Neural crest cell (in vitro differentiated cells): ENCODE measurements at regions not wholly inside any gene's neighbourhood (a gene's known extent, or its start where the extent isn't known, plus 50 kb on each side); places are given as distances from the start of the nearest gene placed in this dataset.

Experiments
- DNase-seq: peaks from one replicate; pipeline ENCODE4 v3.0.0; 2021; ENCODE audit warnings: low read depth, mixed read lengths, low spot score
- H3K27ac Mint-ChIP-seq: one replicate; pipeline ENCODE4 v1.8.0; 2021; ENCODE audit warnings: mild to moderate bottlenecking, mixed read lengths; ENCODE audit not compliant: unreplicated experiment
- H3K27me3 Mint-ChIP-seq: 2 replicates; pipeline ENCODE4 v1.8.0; 2021; ENCODE audit warnings: low read depth, mild to moderate bottlenecking, mixed read lengths
- H3K36me3 Mint-ChIP-seq: 2 replicates; pipeline ENCODE4 v1.8.0; 2021; ENCODE audit warnings: low read depth, mild to moderate bottlenecking, mixed read lengths
- H3K4me1 Mint-ChIP-seq: 2 replicates; pipeline ENCODE4 v1.8.0; 2021; ENCODE audit warnings: mixed read lengths
- H3K4me3 Mint-ChIP-seq: one replicate; pipeline ENCODE4 v1.8.0; 2021; ENCODE audit warnings: mild to moderate bottlenecking, mixed read lengths
- H3K9me3 Mint-ChIP-seq: 2 replicates; pipeline ENCODE4 v1.8.0; 2021; ENCODE audit warnings: mixed read lengths
- TF ChIP-seq, protein P1 (sequence below): fragments of 200-600 bp; sonication (generic); conservative IDR thresholded peaks from 2 replicates; pipeline ENCODE4 v1.5.0; 2021; ENCODE audit warnings: antibody characterized with exemption, mild to moderate bottlenecking

DNA sequence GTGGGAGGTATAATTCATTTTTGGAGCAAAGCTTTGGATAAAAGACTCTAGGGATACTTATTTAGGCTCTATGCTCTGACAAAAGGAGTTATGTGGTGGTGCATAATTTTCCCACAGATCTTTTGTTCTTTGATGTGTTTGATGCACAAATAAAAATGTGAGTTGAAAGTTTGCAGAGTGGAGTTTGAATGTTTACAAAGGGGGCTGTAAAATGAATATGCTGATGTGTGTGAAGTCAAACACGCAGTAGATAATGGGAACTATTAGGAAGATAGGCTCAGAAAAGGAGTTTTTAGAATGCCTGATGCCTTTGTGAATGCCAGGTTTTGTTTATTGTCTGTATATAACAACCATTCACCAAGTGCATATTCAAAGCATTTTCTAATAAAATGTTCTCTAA lies 545.0 kb upstream of the EPHA7 start:
- Mint-ChIP-seq H3K27ac (peak overlapping the region; percentile 16), H3K27me3 (no peaks in the 10 kb centered on the region), H3K36me3 (no peaks in the 10 kb centered on the region), H3K9me3 (no peaks in the 10 kb centered on the region), H3K4me3 (no peak overlapping the region), H3K4me1 (peaks cover 10% of the 10 kb centered on the region)
- no peak for DNase-seq
- TF ChIP-seq, protein P1, sequence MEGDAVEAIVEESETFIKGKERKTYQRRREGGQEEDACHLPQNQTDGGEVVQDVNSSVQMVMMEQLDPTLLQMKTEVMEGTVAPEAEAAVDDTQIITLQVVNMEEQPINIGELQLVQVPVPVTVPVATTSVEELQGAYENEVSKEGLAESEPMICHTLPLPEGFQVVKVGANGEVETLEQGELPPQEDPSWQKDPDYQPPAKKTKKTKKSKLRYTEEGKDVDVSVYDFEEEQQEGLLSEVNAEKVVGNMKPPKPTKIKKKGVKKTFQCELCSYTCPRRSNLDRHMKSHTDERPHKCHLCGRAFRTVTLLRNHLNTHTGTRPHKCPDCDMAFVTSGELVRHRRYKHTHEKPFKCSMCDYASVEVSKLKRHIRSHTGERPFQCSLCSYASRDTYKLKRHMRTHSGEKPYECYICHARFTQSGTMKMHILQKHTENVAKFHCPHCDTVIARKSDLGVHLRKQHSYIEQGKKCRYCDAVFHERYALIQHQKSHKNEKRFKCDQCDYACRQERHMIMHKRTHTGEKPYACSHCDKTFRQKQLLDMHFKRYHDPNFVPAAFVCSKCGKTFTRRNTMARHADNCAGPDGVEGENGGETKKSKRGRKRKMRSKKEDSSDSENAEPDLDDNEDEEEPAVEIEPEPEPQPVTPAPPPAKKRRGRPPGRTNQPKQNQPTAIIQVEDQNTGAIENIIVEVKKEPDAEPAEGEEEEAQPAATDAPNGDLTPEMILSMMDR, result no peak

DNA sequence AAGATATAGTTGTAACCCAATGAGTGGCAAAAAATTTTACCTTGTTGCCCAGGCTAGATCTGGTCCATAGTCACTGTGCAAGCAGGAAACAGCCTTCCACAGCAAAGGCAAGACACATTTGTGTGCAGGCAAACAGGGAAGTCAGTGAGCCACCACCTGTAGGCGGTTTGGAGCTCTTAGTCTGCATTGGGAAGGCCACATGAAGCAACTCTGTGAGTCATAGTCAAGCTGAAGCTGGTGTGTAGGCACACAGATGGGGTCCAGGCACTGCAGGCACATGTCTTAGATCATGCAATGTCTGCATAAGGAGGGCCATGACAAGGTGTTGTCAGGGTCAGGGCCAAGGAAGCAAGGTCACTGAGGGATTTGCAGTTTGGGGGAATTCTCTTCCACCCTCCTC lies 543.2 kb upstream of the EPHA7 start:
- TF ChIP-seq, protein P1, result no peak
- H3K36me3 Mint-ChIP-seq, result no peaks in the 10 kb centered on the region
- H3K27me3 Mint-ChIP-seq, result no peaks in the 10 kb centered on the region
- H3K4me3 Mint-ChIP-seq, result no peak overlapping the region
- no peak overlapping the region for H3K27ac Mint-ChIP-seq
- no peak for DNase-seq
- no peaks in the 10 kb centered on the region for H3K9me3 Mint-ChIP-seq
- peaks cover 10% of the 10 kb centered on the region for H3K4me1 Mint-ChIP-seq

DNA sequence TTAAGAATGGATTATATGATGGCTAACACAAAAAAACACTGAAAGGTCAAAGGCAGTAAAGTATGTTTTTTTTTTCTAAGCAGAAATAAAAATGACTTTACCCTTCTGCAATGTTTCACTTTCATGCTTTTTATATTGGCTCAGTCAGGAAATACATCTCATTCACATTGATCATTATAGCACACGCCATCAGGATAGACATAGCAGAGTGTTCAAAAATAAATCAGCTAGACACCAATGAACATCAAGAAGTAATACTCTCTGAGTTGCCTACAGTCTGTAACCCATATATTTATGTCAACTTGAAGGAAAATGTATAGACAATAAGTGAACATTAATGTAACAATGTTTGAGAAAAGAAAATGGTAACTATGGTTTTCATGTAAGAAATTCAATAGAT lies 535.2 kb upstream of the EPHA7 start:
- Mint-ChIP-seq H3K9me3 (no peaks in the 10 kb centered on the region), H3K4me1 (no peaks in the 10 kb centered on the region), H3K36me3 (no peaks in the 10 kb centered on the region), H3K27me3 (no peaks in the 10 kb centered on the region), H3K27ac (no peak overlapping the region), H3K4me3 (no peak overlapping the region)
- DNase-seq, result no peak
- TF ChIP-seq, protein P1, result no peak

DNA sequence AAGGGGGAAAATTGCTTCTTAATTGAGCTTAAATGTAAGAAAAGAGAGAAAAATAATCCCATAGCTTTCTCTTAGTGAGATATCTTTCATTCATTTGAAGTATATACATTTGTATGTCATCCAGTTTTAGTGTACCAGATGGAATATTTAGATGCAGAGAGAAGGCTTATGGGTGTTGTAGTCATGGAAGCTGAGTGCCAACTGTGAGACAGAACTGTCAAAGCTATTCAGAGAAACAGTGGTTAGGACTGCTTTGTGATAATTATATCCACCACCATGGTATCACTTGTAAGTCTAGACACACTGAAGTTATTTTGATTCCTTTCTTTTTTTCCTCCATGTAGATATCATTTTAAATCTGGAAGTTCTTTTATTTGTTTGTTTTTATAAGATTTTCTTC lies 524.3 kb upstream of the EPHA7 start:
- Mint-ChIP-seq H3K4me3 (no peak overlapping the region), H3K36me3 (no peaks in the 10 kb centered on the region), H3K27ac (no peak overlapping the region), H3K27me3 (no peaks in the 10 kb centered on the region), H3K4me1 (no peaks in the 10 kb centered on the region), H3K9me3 (peaks cover 3% of the 10 kb centered on the region)
- TF ChIP-seq, protein P1, result no peak
- no peak for DNase-seq

DNA sequence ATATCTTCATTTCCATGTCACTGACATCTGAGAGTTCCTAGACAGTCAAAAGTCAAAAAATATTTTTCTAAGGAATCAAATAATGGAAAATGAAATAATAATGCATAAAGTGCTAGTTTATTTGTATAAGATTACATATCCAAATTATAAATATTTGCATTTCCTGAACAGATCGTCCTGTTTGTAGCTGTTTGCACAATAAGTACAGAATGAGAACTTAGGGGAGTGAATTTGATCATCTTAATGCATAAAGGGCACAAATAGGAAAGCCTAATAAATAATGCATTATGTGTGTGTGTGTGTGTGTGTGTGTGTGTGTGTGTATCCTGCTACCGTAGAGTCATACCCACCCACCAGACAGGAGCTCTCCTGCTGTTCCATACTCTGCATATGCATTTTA lies 521.0 kb upstream of the EPHA7 start:
- Mint-ChIP-seq H3K4me3 (no peak overlapping the region), H3K4me1 (no peaks in the 10 kb centered on the region), H3K36me3 (no peaks in the 10 kb centered on the region), H3K9me3 (peaks cover 3% of the 10 kb centered on the region), H3K27me3 (no peaks in the 10 kb centered on the region), H3K27ac (no peak overlapping the region)
- DNase-seq, result no peak
- TF ChIP-seq, protein P1, result no peak

DNA sequence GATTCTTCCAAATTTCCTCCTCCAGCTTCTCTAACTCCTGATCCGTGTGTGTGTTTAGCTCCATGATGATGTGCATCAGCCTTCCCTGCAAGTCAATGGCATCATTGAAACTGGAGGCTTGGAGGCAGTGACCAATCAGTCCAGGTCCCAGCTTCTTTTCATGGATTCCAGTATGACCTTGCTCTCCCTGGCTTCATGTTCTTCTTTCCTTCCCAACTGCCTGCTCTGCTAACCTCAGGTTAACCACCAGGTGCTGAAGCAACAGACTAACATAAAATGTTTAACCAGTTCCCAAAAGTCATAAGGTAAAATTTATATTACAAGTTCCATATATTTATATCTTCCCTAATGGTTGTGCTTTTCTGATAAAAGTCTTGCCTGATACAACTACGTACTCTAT lies 512.8 kb upstream of the EPHA7 start:
- H3K4me3 Mint-ChIP-seq, result no peak overlapping the region
- H3K4me1 Mint-ChIP-seq, result no peaks in the 10 kb centered on the region
- no peaks in the 10 kb centered on the region for H3K36me3 Mint-ChIP-seq
- no peak overlapping the region for H3K27ac Mint-ChIP-seq
- no peak for DNase-seq
- no peaks in the 10 kb centered on the region for H3K9me3 Mint-ChIP-seq
- TF ChIP-seq, protein P1, result no peak
- H3K27me3 Mint-ChIP-seq, result no peaks in the 10 kb centered on the region
